ENCODE measurements at regions not wholly inside any gene's neighbourhood (a gene's known extent, or its start where the extent isn't known, plus 50 kb on each side); places are given as distances from the start of the nearest gene placed in this dataset.

GRCh38 chr1:182169203-182169602 is 107.7 kb upstream of the ZNF648 start:
- no peak overlapping the region for H3K4me3 ChIP-seq (replicated peaks; ENCODE audit: insufficient read depth, low read length)
- TF ChIP-seq SPI1 (IDR thresholded peaks at IDR 0.05; ENCODE audit: borderline replicate concordance, low read depth) = peak; percentile 2; the same call in 1 of the 2 replicates
- no peak for TF ChIP-seq POLR2AphosphoS5 (IDR thresholded peaks at IDR 0.05; ENCODE audit: low read depth)
- H3K27ac ChIP-seq (replicated peaks) = peak overlapping the region; percentile 61
- DNase-seq (ENCODE audit: low read depth in 1 of 2, low spot score in 1 of 2) = peak; percentile 45 to 83
- H3K27me3 ChIP-seq (ENCODE audit: insufficient read depth, poor library complexity, severe bottlenecking) = no peaks in the 10 kb centered on the region

- no peak for DNase-seq (ENCODE audit: low read depth in 1 of 2, low spot score in 1 of 2)
Measured at GRCh38 chr1:182166750-182167149, 105.2 kb upstream of the ZNF648 start.

GRCh38 chr1:182166321-182166720 is 104.8 kb upstream of the ZNF648 start:
- Histone ChIP-seq H3K4me3 (replicated peaks; ENCODE audit: insufficient read depth, low read length) (no peak overlapping the region), H3K27ac (replicated peaks) (no peak overlapping the region), H3K27me3 (ENCODE audit: insufficient read depth, poor library complexity, severe bottlenecking) (no peaks in the 10 kb centered on the region)
- DNase-seq (ENCODE audit: low read depth in 1 of 2, low spot score in 1 of 2) = no peak
- TF ChIP-seq GABPA (IDR thresholded peaks at IDR 0.05; ENCODE audit: low read depth) (no peak), SPI1 (IDR thresholded peaks at IDR 0.05; ENCODE audit: borderline replicate concordance, low read depth) (no peak), POLR2AphosphoS5 (IDR thresholded peaks at IDR 0.05; ENCODE audit: low read depth) (no peak), CTCF (IDR thresholded peaks at IDR 0.05; ENCODE audit: insufficient read depth, low read length) (no peak), REST (IDR thresholded peaks at IDR 0.05; ENCODE audit: insufficient replicate concordance, low read depth) (no peak)

More at GRCh38 chr1:182166750-182167149, 105.2 kb upstream of the ZNF648 start:
- Histone ChIP-seq H3K27me3 (ENCODE audit: insufficient read depth, poor library complexity, severe bottlenecking) (no peaks in the 10 kb centered on the region), H3K4me3 (replicated peaks; ENCODE audit: insufficient read depth, low read length) (no peak overlapping the region), H3K27ac (replicated peaks) (no peak overlapping the region)
- no peak for TF ChIP-seq GABPA (IDR thresholded peaks at IDR 0.05; ENCODE audit: low read depth)
- TF ChIP-seq POLR2AphosphoS5 (IDR thresholded peaks at IDR 0.05; ENCODE audit: low read depth) = no peak
- no peak for TF ChIP-seq SPI1 (IDR thresholded peaks at IDR 0.05; ENCODE audit: borderline replicate concordance, low read depth)

GRCh38 chr1:182164273-182164672 is 102.8 kb upstream of the ZNF648 start:
- no peaks in the 10 kb centered on the region for H3K27me3 ChIP-seq (ENCODE audit: insufficient read depth, poor library complexity, severe bottlenecking)
- no peak overlapping the region for H3K27ac ChIP-seq (replicated peaks)
- no peak for TF ChIP-seq GABPA (IDR thresholded peaks at IDR 0.05; ENCODE audit: low read depth)
- no peak for TF ChIP-seq SPI1 (IDR thresholded peaks at IDR 0.05; ENCODE audit: borderline replicate concordance, low read depth)
- H3K4me3 ChIP-seq (replicated peaks; ENCODE audit: insufficient read depth, low read length) = no peak overlapping the region
- no peak for DNase-seq (ENCODE audit: low read depth in 1 of 2, low spot score in 1 of 2)

- Histone ChIP-seq H3K27me3 (ENCODE audit: insufficient read depth, poor library complexity, severe bottlenecking) (no peaks in the 10 kb centered on the region), H3K27ac (replicated peaks) (no peak overlapping the region), H3K4me3 (replicated peaks; ENCODE audit: insufficient read depth, low read length) (no peak overlapping the region)
- DNase-seq (ENCODE audit: low read depth in 1 of 2, low spot score in 1 of 2) = no peak
- TF ChIP-seq REST (IDR thresholded peaks at IDR 0.05; ENCODE audit: insufficient replicate concordance, low read depth) (no peak), CTCF (IDR thresholded peaks at IDR 0.05; ENCODE audit: insufficient read depth, low read length) (no peak), GABPA (IDR thresholded peaks at IDR 0.05; ENCODE audit: low read depth) (no peak), POLR2AphosphoS5 (IDR thresholded peaks at IDR 0.05; ENCODE audit: low read depth) (no peak), SPI1 (IDR thresholded peaks at IDR 0.05; ENCODE audit: borderline replicate concordance, low read depth) (no peak)
Measured at GRCh38 chr1:182163821-182164223, 102.3 kb upstream of the ZNF648 start.
